SH-SY5Y (cell line): ENCODE measurements at regions not wholly inside any gene's neighbourhood (a gene's known extent, or its start where the extent isn't known, plus 50 kb on each side); places are given as distances from the start of the nearest gene placed in this dataset.

Source experiments
- GATA2 ChIP-seq: IDR thresholded peaks from 2 replicates; pipeline ENCODE4 v1.6.1; 2011; ENCODE audit warnings: mild to moderate bottlenecking, low read depth, low read length
- GATA3 ChIP-seq: IDR thresholded peaks from 2 replicates; pipeline ENCODE4 v1.6.1; 2011; ENCODE audit warnings: low read depth, mild to moderate bottlenecking, low read length, moderate library complexity

DNA sequence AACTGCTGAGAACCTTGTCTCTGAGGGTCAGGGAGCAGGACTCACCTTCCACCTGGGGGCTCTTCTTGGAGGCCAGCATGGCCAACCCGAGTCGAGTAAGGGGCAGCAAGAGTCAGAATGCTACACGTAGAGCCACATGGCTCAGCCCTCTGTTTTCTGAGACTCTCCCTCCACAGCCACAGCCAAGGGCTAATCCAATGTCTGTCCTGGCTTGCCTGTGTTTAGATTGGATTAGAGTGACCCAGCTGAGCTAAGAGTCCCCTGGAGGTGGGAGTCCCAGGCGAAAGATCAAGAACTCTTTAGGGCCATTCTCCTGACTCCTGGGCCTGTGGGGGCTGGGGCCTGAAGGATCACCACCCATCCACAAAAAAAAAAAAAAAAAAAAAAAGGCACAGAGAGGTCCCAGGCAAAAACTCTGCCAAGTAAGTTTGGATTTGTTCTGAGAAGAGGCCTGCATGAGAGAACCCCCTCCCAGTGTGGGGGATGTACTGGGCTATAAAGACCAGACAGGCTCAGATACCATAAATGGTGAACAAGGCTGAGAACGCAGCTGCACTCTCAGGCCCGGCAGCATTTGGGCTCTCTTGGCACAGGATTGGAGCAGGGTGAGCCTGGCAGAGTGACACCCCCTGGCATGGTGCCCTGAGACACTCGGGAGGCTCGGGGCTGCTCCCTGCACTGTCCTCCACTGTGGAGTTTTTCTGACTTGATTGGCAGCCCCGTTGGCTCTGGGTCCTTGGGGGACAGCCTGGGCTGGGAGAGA, 88.0 kb upstream of the OSBPL11 start:
- TF ChIP-seq GATA2 (no peak), GATA3 (no peak)
